CD14-positive monocyte (primary cell): ENCODE measurements at regions not wholly inside any gene's neighbourhood (a gene's known extent, or its start where the extent isn't known, plus 50 kb on each side); places are given as distances from the start of the nearest gene placed in this dataset.

ENCODE experiments used
- DNase-seq, 3 donors: peaks; one replicate each; pipeline ENCODE4 v3.0.0-alpha.2; 2011 to 2022
- H2AFZ ChIP-seq: 2 replicates; pipeline ENCODE4 v1.6.0; 2012; ENCODE audit warnings: mild to moderate bottlenecking, low read depth, low read length, inconsistent platforms; ENCODE audit not compliant: insufficient read depth, poor library complexity, severe bottlenecking
- H3K27ac ChIP-seq, 2 donors: 1 replicate in 1 of 2; 2 replicates in 1 of 2; pipeline ENCODE4 v1.5.1; 2012 to 2013; ENCODE audit warnings: low read length in 2 of 2, control low read depth in 1 of 2, inconsistent platforms in 1 of 2, low read depth in 1 of 2, mild to moderate bottlenecking in 1 of 2
- H3K27me3 ChIP-seq, 2 donors: one replicate each; pipeline versions ENCODE4 v1.6.0 to v1.6.1; 2011 to 2013; ENCODE audit warnings: low read length in 2 of 2; ENCODE audit not compliant: control insufficient read depth in 2 of 2, insufficient read depth in 2 of 2
- H3K36me3 ChIP-seq, 2 donors: replicated peaks in 1 of 2; 1 replicate in 1 of 2; 2 replicates in 1 of 2; pipeline versions ENCODE4 v1.5.1 to v1.6.1; 2012 to 2013; ENCODE audit warnings: low read length in 2 of 2, control low read depth in 1 of 2, inconsistent platforms in 1 of 2, mild to moderate bottlenecking in 1 of 2; ENCODE audit not compliant: insufficient read depth in 2 of 2, control insufficient read depth in 1 of 2
- H3K4me1 ChIP-seq, 2 donors: 1 replicate in 1 of 2; 2 replicates in 1 of 2; pipeline versions ENCODE4 v1.5.1 to v1.6.1; 2012 to 2013; ENCODE audit warnings: low read length in 2 of 2, control low read depth in 1 of 2, inconsistent platforms in 1 of 2, mild to moderate bottlenecking in 1 of 2, moderate library complexity in 1 of 2; ENCODE audit not compliant: insufficient read depth in 2 of 2, control insufficient read depth in 1 of 2
- H3K4me2 ChIP-seq: replicated peaks from 2 replicates; pipeline ENCODE3; 2012; ENCODE audit warnings: low read length, moderate library complexity, mild to moderate bottlenecking; ENCODE audit not compliant: poor library complexity, severe bottlenecking; ENCODE audit errors: extremely low read depth
- H3K4me3 ChIP-seq, 3 experiments: fragments of 200-600 bp in 1 of 3; sonication (generic) in 1 of 3; replicated peaks in 1 of 3; 1 replicate in 2 of 3; 2 replicates in 1 of 3; pipeline ENCODE4 v1.5.1; 2011 to 2013; ENCODE audit warnings: low read length in 3 of 3, mild to moderate bottlenecking in 3 of 3, control low read depth in 2 of 3, low read depth in 2 of 3, inconsistent platforms in 1 of 3, moderate library complexity in 1 of 3
- H3K79me2 ChIP-seq: 2 replicates; pipeline ENCODE4 v1.6.0; 2012; ENCODE audit warnings: mild to moderate bottlenecking, control low read depth, inconsistent platforms, low read length, moderate library complexity; ENCODE audit not compliant: insufficient read depth
- H3K9ac ChIP-seq: 2 replicates; pipeline ENCODE4 v1.6.0; 2017; ENCODE audit warnings: low read length, mild to moderate bottlenecking; ENCODE audit not compliant: insufficient read depth, poor library complexity, severe bottlenecking
- H3K9me3 ChIP-seq, 2 donors: replicated peaks in 1 of 2; 1 replicate in 1 of 2; 2 replicates in 1 of 2; pipeline versions ENCODE4 v1.5.1 to v1.6.1; 2012 to 2013; ENCODE audit warnings: low read length in 2 of 2, control low read depth in 1 of 2; ENCODE audit not compliant: control insufficient read depth in 1 of 2, insufficient read depth in 1 of 2
- H4K20me1 ChIP-seq: 2 replicates; pipeline ENCODE4 v1.6.0; 2012; ENCODE audit warnings: mild to moderate bottlenecking, low read length, control low read depth, moderate library complexity; ENCODE audit not compliant: insufficient read depth
- H3K27ac Mint-ChIP-seq, 7 donors: one replicate each; pipeline ENCODE4 v1.8.0; 2020; ENCODE audit warnings: mild to moderate bottlenecking in 7 of 7, mixed read lengths in 7 of 7, moderate library complexity in 6 of 7, inconsistent platforms in 2 of 7
- H3K27me3 Mint-ChIP-seq, 3 donors: one replicate each; pipeline ENCODE4 v1.8.0; 2021 to 2022; ENCODE audit warnings: low read depth in 3 of 3, mild to moderate bottlenecking in 3 of 3, mixed read lengths in 3 of 3, moderate library complexity in 3 of 3, inconsistent platforms in 1 of 3
- H3K36me3 Mint-ChIP-seq, 2 donors: one replicate each; pipeline ENCODE4 v1.8.0; 2020; ENCODE audit warnings: mixed read lengths in 2 of 2, inconsistent platforms in 1 of 2, mild to moderate bottlenecking in 1 of 2
- H3K4me1 Mint-ChIP-seq: one replicate; pipeline ENCODE4 v1.8.0; 2020; ENCODE audit warnings: mild to moderate bottlenecking, mixed read lengths
- H3K4me3 Mint-ChIP-seq, 2 donors: one replicate each; pipeline ENCODE4 v1.8.0; 2020; ENCODE audit warnings: mild to moderate bottlenecking in 2 of 2, mixed read lengths in 2 of 2, moderate library complexity in 1 of 2
- H3K9me3 Mint-ChIP-seq, 7 donors: one replicate each; pipeline ENCODE4 v1.8.0; 2020 to 2022; ENCODE audit warnings: mixed read lengths in 7 of 7, mild to moderate bottlenecking in 6 of 7, moderate library complexity in 6 of 7, inconsistent platforms in 2 of 7
- WGBS: methylation state at CpG from one replicate; pipeline ENCODE4 v1.1.5; 2013; ENCODE audit warnings: missing lambda C conversion rate; ENCODE audit not compliant: insufficient coverage; 5-methylcytosine and 5-hydroxymethylcytosine counted together
- intact Hi-C, 2 donors: fragments of 100-400 bp; cut with micrococcal nuclease; formaldehyde crosslinking; loops; one replicate each; pipeline versions ENCODE4 v1.15.0 to v1.15.1; 2023
- TF ChIP-seq, protein P1 (sequence below): fragments of 200-600 bp; IDR thresholded peaks from one replicate; pipeline ENCODE4 v1.8.0; 2022; ENCODE audit warnings: antibody characterized with exemption, mild to moderate bottlenecking

DNA sequence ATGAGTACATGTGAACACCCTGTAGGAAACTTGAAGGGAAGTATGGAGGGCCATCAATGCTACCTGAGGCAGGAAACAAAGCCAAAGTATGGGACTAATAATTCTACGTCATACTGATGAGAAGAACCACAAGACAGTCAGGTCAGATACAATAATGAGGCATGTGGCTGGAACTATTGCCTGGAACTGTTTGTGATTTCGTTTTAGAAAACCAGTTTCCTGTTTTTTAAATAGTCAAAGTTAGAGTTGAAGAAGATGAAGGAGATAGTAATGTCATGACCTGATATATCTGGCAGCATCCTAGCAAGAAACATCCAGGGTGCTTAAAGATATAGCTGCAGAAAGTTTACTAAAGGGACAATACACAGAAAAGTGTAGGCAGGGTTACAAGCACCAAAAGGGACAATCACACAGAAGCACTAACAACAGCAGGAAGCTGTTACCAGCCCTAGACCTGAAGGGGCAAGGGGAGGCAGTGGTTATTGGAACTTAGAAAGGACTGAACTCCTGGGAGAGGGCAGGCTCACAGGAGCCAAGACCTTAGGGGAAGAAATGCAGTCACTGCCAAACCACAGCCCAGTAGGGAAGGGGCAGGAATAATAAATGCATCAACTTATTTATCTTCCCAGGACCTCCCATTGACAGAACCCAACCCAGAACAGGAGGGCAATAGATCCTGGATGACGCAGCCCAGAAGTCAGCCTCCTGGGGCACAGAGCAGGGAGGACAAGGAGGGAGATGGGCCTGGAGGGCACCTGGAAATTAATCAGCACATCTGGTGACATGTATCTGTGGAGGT is 302.1 kb upstream of the STT3B start:
- peaks cover 0 to 4% (median 0%) of the 10 kb centered on the region in 3 donors for H3K27me3 Mint-ChIP-seq
- Histone ChIP-seq H3K4me2 (no peak overlapping the region), H3K4me1 (peaks cover 82 to 88% of the 10 kb centered on the region in 2 donors), H3K27me3 (no peaks in the 10 kb centered on the region), H4K20me1 (no peaks in the 10 kb centered on the region), H3K9me3 (no peaks in the 10 kb centered on the region), H3K4me3 (no peak overlapping the region), H3K79me2 (no peaks in the 10 kb centered on the region), H3K27ac (no peak overlapping the region), H3K36me3 (no peaks in the 10 kb centered on the region), H3K9ac (no peak overlapping the region), H2AFZ (no peak overlapping the region)
- peaks cover 0 to 5% (median 0%) of the 10 kb centered on the region in 7 donors for H3K9me3 Mint-ChIP-seq
- DNase-seq: no peak
- no peak overlapping the region for H3K4me3 Mint-ChIP-seq
- TF ChIP-seq, protein P1, sequence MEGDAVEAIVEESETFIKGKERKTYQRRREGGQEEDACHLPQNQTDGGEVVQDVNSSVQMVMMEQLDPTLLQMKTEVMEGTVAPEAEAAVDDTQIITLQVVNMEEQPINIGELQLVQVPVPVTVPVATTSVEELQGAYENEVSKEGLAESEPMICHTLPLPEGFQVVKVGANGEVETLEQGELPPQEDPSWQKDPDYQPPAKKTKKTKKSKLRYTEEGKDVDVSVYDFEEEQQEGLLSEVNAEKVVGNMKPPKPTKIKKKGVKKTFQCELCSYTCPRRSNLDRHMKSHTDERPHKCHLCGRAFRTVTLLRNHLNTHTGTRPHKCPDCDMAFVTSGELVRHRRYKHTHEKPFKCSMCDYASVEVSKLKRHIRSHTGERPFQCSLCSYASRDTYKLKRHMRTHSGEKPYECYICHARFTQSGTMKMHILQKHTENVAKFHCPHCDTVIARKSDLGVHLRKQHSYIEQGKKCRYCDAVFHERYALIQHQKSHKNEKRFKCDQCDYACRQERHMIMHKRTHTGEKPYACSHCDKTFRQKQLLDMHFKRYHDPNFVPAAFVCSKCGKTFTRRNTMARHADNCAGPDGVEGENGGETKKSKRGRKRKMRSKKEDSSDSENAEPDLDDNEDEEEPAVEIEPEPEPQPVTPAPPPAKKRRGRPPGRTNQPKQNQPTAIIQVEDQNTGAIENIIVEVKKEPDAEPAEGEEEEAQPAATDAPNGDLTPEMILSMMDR: no peak
- peaks cover 82% of the 10 kb centered on the region for H3K4me1 Mint-ChIP-seq
- peak overlapping the region in 6 of 7 donors; percentile 58 to 83 (median 76) for H3K27ac Mint-ChIP-seq
- intact Hi-C loops: loop anchor here (5.0 to 10.0 kb wide), 2 partner anchors 37 to 304 kb away; partner anchors contain the start of gene STT3B (in 2 of the 2)
- 39% methylated on average over 3 of the region's 3 CpGs for WGBS
- no peaks in the 10 kb centered on the region for H3K36me3 Mint-ChIP-seq

DNA sequence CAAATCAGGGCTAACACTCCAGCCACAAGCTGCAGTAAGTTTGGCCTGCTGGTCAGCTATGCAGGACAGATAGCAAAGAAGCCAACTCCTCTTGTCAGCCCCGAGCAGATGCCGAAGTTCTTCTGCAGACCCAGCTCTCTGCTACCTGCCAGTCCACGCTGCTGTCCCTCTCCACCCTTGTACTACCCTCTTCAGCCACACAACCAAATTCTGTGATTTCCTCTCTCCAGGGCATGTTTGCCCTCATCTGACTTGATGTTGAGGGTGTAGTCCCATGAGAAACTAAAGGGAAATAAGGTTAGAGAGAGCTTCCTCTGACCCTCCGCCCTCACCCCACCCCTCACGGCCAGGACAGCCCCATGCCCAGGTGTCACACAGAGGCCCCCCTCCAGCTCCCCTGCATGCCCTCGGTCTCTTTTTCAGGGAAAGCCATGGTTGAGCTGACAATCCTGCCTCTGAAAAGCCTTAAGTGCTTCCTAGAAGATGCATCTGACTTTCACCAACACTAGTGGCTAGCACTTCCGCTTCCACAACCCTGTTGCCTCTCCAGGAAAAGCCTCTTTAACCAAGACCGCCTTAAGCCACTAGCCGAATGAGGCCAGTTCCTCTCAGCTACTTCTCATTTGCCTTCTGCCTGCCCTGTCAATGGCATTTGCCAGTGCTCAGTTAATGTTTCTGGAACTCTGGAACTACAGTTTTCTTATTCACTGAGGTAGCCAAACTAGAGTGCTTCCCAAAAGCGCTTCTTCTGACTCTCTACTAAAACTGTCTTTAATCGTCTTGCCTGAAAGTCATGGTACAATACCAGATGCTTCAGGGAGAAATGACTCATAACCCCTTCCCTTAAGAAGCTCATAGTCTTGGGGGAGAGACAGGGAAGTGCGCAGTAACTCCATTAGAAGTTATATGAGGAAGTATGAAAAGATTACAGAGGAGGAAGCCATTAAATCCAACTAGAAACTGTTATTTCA is 300.4 kb upstream of the STT3B start:
- peak overlapping the region; percentile 32 for H2AFZ ChIP-seq
- H3K4me1 ChIP-seq: peaks cover 68 to 78% of the 10 kb centered on the region in 2 donors
- peak overlapping the region; percentile 58 for H3K9ac ChIP-seq
- no peaks in the 10 kb centered on the region for H3K27me3 ChIP-seq
- peak overlapping the region; percentile 60 for H3K4me2 ChIP-seq
- H3K4me3 ChIP-seq: peak overlapping the region in 1 of 3 experiments; percentile 45
- Mint-ChIP-seq H3K4me1 (peaks cover 67% of the 10 kb centered on the region), H3K36me3 (no peaks in the 10 kb centered on the region), H3K9me3 (peaks cover 0 to 4% (median 0%) of the 10 kb centered on the region in 7 donors), H3K27ac (peak overlapping the region; percentile 94 to 99 (median 98)), H3K4me3 (peak overlapping the region; percentile 52 to 82), H3K27me3 (peaks cover 0 to 5% (median 0%) of the 10 kb centered on the region in 3 donors)
- no peaks in the 10 kb centered on the region for H3K79me2 ChIP-seq
- intact Hi-C loops: loop anchor here (5.0 to 10.0 kb wide), 2 partner anchors 35 to 302 kb away; partner anchors contain the start of gene STT3B (in 2 of the 2)
- H3K9me3 ChIP-seq: no peaks in the 10 kb centered on the region
- DNase-seq: peak; percentile 88 to 96 (median 95)
- TF ChIP-seq, protein P1: peak; percentile 14
- H3K36me3 ChIP-seq: no peaks in the 10 kb centered on the region
- H4K20me1 ChIP-seq: no peaks in the 10 kb centered on the region
- 38% methylated on average over 8 of the region's 12 CpGs for WGBS
- H3K27ac ChIP-seq: peak overlapping the region; percentile 91 to 95
